ENCODE measurements at regions not wholly inside any gene's neighbourhood (a gene's known extent, or its start where the extent isn't known, plus 50 kb on each side); places are given as distances from the start of the nearest gene placed in this dataset.

DNA sequence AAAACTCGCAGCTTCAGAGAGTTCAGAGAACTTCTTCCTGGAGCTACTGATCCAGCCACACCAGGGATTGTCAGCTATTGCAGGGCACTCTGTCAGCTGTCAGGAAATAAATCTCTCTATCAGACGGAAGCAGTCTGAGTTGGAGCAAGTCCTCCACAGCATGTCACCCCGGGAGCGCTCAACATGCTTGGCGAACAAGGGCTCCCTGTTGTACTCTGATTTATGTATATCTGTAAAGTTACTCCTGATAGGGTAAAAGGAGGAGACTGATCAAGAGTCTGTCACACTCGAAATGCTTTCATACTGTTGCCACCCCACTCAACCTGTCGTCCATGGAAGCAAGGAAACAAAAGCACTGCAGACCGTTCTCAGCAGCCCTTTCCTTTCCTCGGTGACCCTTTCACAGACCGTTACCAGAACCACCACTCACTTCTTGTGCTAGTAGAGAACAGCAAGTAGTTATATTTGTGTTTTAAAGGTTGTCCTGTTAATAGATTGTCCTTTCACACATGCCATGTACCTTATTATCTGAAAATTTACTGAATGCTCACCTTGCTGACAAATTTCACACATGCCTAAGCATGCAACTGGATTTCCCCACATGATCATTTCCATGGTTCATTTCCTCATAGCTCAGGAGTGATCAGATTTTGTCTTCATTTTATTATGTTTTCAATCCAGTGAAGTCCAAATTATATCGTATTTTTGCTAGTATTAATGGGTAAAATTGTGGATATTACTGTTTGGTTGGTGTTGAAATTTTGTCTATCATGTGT is 2108.9 kb upstream of the TENM3 start:
- TF ChIP-seq, protein P1, sequence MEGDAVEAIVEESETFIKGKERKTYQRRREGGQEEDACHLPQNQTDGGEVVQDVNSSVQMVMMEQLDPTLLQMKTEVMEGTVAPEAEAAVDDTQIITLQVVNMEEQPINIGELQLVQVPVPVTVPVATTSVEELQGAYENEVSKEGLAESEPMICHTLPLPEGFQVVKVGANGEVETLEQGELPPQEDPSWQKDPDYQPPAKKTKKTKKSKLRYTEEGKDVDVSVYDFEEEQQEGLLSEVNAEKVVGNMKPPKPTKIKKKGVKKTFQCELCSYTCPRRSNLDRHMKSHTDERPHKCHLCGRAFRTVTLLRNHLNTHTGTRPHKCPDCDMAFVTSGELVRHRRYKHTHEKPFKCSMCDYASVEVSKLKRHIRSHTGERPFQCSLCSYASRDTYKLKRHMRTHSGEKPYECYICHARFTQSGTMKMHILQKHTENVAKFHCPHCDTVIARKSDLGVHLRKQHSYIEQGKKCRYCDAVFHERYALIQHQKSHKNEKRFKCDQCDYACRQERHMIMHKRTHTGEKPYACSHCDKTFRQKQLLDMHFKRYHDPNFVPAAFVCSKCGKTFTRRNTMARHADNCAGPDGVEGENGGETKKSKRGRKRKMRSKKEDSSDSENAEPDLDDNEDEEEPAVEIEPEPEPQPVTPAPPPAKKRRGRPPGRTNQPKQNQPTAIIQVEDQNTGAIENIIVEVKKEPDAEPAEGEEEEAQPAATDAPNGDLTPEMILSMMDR (IDR thresholded peaks at IDR 0.05; ENCODE audit: low read length) = no peak
- TF ChIP-seq EZH2phosphoT487 (IDR thresholded peaks at IDR 0.05; ENCODE audit: low read length) (no peak), EZH2 (optimal IDR thresholded peaks at IDR 0.05; ENCODE audit: low read depth, low read length) (no peak)

Measured in MM.1S (cell line).